IPS-15b (cell line): ENCODE measurements at regions not wholly inside any gene's neighbourhood (a gene's known extent, or its start where the extent isn't known, plus 50 kb on each side); places are given as distances from the start of the nearest gene placed in this dataset.

Experiments
- H3K27me3 ChIP-seq: one replicate; pipeline ENCODE4 v1.6.1; 2013; ENCODE audit warnings: low read length; ENCODE audit not compliant: control insufficient read depth, insufficient read depth
- H3K36me3 ChIP-seq: one replicate; pipeline ENCODE4 v1.6.1; 2013; ENCODE audit warnings: low read length; ENCODE audit not compliant: control insufficient read depth, insufficient read depth
- H3K4me1 ChIP-seq: one replicate; pipeline ENCODE4 v1.6.1; 2013; ENCODE audit warnings: mild to moderate bottlenecking, low read length; ENCODE audit not compliant: control insufficient read depth, insufficient read depth
- H3K4me3 ChIP-seq: one replicate; pipeline ENCODE4 v1.5.1; 2013; ENCODE audit warnings: low read depth, low read length
- H3K9ac ChIP-seq: one replicate; pipeline ENCODE4 v1.6.1; 2013; ENCODE audit warnings: low read depth, mild to moderate bottlenecking, low read length
- H3K9me3 ChIP-seq: one replicate; pipeline ENCODE4 v1.6.1; 2013; ENCODE audit warnings: mild to moderate bottlenecking, low read length; ENCODE audit not compliant: control insufficient read depth, insufficient read depth

DNA sequence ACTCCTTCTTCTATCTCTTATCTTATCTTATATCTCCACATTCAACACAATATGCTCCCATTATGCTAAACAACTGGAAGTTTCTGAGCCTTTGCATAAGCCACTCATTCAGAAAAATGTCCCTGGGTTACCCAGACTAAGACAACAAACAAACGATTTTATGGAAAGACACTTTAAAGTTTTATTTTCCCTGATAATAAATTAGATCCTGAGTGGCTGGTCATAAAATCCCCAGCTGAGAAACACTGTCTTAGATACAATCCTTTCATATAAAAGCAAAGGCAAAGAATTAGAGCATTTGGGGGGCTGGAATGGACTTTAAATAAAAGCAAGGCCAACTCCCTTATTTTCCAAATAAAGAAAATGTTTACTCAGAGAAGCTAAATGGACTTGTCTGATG is 322.3 kb downstream of the GBE1 start:
- Histone ChIP-seq H3K36me3 (no peaks in the 10 kb centered on the region), H3K9me3 (no peaks in the 10 kb centered on the region), H3K4me1 (no peaks in the 10 kb centered on the region), H3K9ac (no peak overlapping the region), H3K27me3 (no peaks in the 10 kb centered on the region), H3K4me3 (no peak overlapping the region)

DNA sequence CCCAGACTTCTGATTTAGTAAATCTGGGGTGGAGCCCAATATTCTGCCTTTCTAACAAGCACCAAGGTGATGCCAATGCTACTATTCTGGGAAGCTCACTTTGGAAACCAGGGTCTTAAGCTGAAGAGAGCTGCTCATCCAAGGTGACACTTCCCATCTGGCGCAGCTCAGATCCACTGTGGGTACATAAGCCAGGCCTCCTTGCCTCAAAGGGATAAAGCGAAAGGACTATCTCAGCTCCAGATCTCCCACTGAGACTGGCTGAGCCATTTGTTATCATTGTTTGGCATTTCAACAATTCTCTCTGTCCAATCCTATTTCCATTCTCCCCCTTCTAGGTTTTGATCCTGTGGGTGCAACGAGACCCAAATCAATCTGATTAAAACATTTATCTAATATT is 323.8 kb downstream of the GBE1 start:
- Histone ChIP-seq H3K36me3 (no peaks in the 10 kb centered on the region), H3K9me3 (no peaks in the 10 kb centered on the region), H3K4me3 (no peak overlapping the region), H3K9ac (no peak overlapping the region), H3K27me3 (no peaks in the 10 kb centered on the region), H3K4me1 (no peaks in the 10 kb centered on the region)

DNA sequence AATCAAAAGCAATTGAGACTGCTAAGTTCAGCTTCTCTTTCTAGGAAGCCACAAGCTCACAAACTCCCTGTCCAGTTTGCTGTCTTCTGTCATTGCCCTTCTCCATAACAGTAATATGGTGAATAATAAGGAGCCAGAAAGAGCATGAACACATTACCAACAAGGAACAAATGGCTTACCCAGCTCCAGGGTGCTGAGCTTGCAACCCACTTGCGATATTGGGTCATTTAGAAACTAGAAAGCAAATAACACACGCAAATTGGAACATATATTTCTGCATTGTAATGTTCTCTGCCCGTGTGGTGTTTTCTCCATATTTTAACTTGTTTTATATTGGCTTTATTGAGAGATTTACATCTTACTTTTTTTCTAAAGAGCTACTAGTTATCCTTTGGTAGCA is 325.3 kb downstream of the GBE1 start:
- Histone ChIP-seq H3K9me3 (no peaks in the 10 kb centered on the region), H3K9ac (no peak overlapping the region), H3K4me3 (no peak overlapping the region), H3K27me3 (no peaks in the 10 kb centered on the region), H3K36me3 (no peaks in the 10 kb centered on the region), H3K4me1 (no peaks in the 10 kb centered on the region)

DNA sequence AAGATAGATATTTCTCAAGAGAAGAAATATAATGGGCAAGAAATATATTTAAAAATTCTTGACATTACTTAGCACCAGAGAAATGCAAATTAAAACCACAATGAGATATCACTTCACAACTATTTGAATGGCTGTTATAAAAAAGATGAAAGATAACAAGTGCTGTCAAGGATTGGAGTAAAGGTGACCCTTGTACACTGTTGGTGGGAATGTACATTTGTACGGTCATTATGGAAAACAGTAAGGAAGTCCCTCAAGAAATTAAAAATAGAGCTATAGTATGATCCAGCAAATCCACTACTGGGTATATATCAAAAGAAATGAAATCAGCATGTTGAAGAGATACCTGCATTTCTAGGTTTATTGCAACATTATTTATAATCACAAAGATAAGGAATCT is 326.4 kb downstream of the GBE1 start:
- H3K9ac ChIP-seq: no peak overlapping the region
- no peaks in the 10 kb centered on the region for H3K4me1 ChIP-seq
- no peaks in the 10 kb centered on the region for H3K36me3 ChIP-seq
- no peaks in the 10 kb centered on the region for H3K9me3 ChIP-seq
- H3K27me3 ChIP-seq: no peaks in the 10 kb centered on the region
- H3K4me3 ChIP-seq: no peak overlapping the region

DNA sequence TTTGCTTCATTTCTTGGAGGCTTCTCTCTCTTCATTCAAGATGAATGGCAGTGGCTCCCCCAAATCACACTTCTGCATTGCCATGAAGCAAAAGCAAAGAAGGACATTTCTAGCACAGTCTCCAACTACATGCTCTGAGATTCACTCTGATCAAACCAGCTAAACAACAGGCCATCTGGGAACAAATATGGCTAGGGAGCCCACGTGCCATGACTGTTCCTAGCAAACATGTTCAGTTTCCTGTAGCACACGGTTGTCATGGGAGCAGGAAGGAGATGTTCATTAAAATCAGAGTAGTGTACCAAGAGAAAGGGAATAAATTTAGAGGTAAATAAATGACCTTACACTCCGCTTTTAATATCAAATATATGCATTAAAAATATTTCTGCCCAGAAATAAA is 327.3 kb downstream of the GBE1 start:
- Histone ChIP-seq H3K27me3 (no peaks in the 10 kb centered on the region), H3K9ac (no peak overlapping the region), H3K4me3 (no peak overlapping the region), H3K36me3 (no peaks in the 10 kb centered on the region), H3K4me1 (no peaks in the 10 kb centered on the region), H3K9me3 (no peaks in the 10 kb centered on the region)

DNA sequence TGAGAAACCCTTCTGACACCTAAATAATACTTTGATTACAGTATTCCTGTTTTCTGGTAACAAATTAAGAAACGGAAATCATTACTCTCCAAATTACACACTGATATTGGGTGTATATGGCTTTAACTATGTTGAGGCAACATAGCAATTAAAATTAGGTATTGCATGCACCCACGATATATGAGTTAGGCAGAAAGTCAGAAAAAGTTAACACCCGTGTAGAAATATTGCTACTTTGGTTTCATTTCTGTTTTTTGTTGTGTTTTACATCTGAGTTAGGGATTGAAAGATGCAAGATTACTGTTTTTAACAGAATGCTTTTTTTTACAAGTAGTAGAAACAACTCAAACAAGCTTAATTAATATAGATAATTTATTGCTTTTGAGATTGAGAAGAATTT is 327.8 kb downstream of the GBE1 start:
- no peak overlapping the region for H3K9ac ChIP-seq
- H3K4me3 ChIP-seq: no peak overlapping the region
- H3K4me1 ChIP-seq: no peaks in the 10 kb centered on the region
- H3K36me3 ChIP-seq: no peaks in the 10 kb centered on the region
- H3K9me3 ChIP-seq: no peaks in the 10 kb centered on the region
- no peaks in the 10 kb centered on the region for H3K27me3 ChIP-seq

DNA sequence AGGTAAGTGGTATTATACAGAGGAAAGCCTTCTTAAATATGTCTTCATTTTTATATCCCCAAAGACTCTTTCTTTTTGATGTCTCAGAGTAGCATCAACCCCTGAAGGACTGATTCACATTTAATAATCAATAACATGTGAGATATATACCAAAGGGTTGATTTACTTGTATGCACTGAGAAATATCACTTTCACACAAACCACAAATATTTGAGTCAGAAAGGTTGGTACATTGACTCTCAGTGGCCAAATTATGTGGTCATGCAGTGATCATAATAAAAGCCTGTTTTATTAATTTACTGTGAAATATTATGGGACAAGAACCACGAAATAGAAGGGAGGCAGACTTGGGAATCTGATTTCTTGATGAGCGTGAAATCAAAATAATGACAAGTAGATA is 329.0 kb downstream of the GBE1 start:
- Histone ChIP-seq H3K9ac (no peak overlapping the region), H3K36me3 (no peaks in the 10 kb centered on the region), H3K4me1 (peaks cover 3% of the 10 kb centered on the region), H3K27me3 (no peaks in the 10 kb centered on the region), H3K4me3 (no peak overlapping the region), H3K9me3 (no peaks in the 10 kb centered on the region)

DNA sequence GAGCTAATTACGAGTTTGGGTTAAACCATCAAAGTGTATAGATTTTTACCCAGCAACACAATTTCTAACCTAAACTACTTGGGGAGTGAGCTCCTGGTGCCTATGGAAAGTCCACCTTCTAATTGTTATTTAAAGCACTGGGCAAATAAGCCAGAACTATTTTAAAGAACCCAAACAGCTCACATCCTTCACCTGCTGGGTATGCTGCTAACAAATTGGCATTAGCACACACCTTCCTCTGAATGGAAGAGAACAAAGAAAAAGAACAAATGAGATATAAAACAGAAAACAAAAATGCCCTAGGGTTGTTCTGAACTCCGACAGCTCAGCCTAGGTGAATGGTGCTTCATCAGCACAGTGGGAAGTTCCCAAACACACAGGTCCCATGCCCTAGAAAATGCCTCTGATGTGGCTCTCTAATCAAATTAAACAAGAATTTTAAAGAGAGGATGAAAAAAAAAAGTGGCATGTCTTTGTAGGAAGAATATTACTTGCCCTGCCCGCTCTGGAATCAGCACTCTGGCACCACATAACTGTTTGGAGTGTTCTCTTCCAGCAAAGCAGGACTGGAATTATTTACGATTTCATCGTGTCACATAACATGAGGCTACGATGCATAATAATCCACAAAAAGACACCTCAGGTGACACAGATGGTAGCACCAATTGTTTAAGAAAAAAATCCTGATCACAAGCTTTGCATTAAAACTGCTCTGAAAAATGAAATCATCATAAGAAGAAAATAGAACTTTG is 334.4 kb downstream of the GBE1 start:
- Histone ChIP-seq H3K36me3 (no peaks in the 10 kb centered on the region), H3K27me3 (no peaks in the 10 kb centered on the region), H3K4me1 (peaks cover 20% of the 10 kb centered on the region), H3K9ac (no peak overlapping the region), H3K9me3 (no peaks in the 10 kb centered on the region), H3K4me3 (no peak overlapping the region)

DNA sequence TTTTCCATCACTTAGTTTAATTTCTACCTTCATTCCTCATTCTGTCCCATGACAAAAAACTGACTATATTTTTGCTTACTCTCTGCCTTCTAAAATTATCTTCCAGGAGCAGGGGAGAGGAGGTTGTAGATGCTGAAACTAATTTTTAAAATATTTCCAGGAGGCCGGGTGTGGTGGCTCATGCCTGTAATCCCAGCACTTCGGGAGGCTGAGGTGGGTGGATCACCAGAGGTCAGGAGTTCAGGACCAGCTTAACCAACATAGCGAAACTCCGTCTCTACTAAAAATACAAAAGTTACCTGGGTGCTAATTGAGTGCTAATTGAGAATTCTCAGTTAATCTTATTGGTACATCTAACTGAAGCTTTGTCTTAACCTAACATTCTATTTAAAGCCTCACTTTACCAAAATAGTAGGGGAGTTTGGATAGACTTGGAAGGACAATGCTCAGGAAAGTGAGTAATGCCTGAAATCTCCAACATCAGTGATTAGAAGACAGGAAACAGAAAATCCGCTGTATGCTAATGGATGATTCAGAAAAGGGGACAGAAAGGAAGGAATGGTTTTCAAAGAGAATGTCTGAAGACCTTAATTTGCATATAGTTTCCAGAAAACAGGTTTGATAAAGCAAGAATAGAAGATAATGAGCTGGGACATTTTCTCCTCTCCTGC is 336.1 kb downstream of the GBE1 start:
- no peaks in the 10 kb centered on the region for H3K27me3 ChIP-seq
- no peak overlapping the region for H3K9ac ChIP-seq
- no peak overlapping the region for H3K4me3 ChIP-seq
- peaks cover 20% of the 10 kb centered on the region for H3K4me1 ChIP-seq
- H3K9me3 ChIP-seq: no peaks in the 10 kb centered on the region
- no peaks in the 10 kb centered on the region for H3K36me3 ChIP-seq

DNA sequence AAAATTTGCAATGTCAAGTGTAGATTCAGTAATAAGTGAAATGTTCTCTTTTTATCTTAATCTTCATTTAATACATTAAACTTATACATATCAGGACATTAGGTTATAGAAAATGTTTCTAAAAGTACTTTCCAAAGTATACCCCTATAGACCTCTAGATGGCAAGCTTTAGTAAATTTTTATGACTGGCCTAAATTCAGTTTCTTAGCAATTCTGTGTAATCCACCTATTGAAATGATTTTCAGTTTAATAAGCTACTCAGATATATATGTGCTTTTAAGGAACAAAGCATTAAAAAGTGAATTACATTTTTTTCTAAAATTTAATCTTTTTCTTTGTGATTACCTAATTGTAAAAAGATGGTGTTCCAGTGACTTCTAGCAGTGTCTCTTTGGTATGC is 342.2 kb downstream of the GBE1 start:
- Histone ChIP-seq H3K4me1 (no peaks in the 10 kb centered on the region), H3K36me3 (no peaks in the 10 kb centered on the region), H3K4me3 (no peak overlapping the region), H3K9me3 (no peaks in the 10 kb centered on the region), H3K9ac (no peak overlapping the region), H3K27me3 (no peaks in the 10 kb centered on the region)

DNA sequence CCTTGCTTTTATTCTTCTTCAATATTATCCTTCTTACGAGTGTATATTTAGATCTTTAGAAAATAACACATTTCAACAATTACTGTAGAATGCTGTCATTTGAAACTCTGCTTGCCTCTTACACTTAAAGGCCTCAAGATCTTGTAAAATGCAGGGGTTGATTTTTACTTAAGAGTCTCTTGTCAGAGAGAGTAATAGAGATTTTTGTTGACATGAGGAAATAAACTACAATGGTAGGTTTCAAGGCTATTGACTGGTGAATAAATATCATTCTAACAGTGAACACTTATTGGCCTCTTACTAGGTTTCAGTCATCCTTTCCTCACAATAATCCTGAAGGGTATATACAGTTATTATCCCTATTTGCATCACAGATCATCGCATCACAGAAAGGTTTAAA is 344.6 kb downstream of the GBE1 start:
- Histone ChIP-seq H3K27me3 (no peaks in the 10 kb centered on the region), H3K9ac (no peak overlapping the region), H3K9me3 (no peaks in the 10 kb centered on the region), H3K4me1 (no peaks in the 10 kb centered on the region), H3K36me3 (no peaks in the 10 kb centered on the region), H3K4me3 (no peak overlapping the region)

DNA sequence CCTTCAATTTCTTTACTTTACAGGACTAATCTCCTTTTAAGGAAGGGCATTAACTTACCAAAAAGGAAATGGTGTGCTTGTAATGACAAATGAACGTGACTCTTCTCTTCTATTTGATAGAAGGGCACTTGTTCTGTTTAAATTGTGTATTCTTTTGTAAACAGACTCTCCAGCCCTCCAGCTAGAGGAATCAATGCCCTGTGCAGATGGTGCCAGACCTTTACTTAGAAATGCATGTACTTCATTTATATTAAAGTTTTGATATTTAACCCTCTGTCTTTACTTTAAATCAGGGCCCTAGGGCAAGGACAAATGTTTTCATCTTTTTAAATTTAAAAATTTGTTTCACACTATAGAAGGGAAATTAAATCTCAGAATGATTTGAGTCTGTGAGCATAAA is 355.1 kb downstream of the GBE1 start:
- H3K9me3 ChIP-seq: no peaks in the 10 kb centered on the region
- no peak overlapping the region for H3K9ac ChIP-seq
- no peaks in the 10 kb centered on the region for H3K36me3 ChIP-seq
- H3K4me1 ChIP-seq: peaks cover 6% of the 10 kb centered on the region
- H3K4me3 ChIP-seq: no peak overlapping the region
- H3K27me3 ChIP-seq: no peaks in the 10 kb centered on the region
